Uterus (tissue), 3 donors: ENCODE measurements at regions not wholly inside any gene's neighbourhood (a gene's known extent, or its start where the extent isn't known, plus 50 kb on each side); places are given as distances from the start of the nearest gene placed in this dataset.

Experiments used
- DNase-seq, 2 donors: peaks; one replicate each; pipeline ENCODE4 v3.0.0-alpha.2; 2019 to 2020
- H3K27ac ChIP-seq, 2 donors: fragments of 200-600 bp; sonication (generic); 1 replicate in 1 of 2; 2 replicates in 1 of 2; pipeline ENCODE4 v1.5.1; 2016 to 2018
- H3K27me3 ChIP-seq, 2 donors: fragments of 200-600 bp; sonication (generic); one replicate each; pipeline ENCODE4 v1.5.1; 2018 to 2019; ENCODE audit warnings: control low read depth in 1 of 2
- H3K36me3 ChIP-seq, 2 donors: fragments of 200-600 bp; sonication (generic); one replicate each; pipeline ENCODE4 v1.5.1; 2019; ENCODE audit warnings: control low read depth in 1 of 2
- H3K4me1 ChIP-seq, 2 donors: fragments of 200-600 bp; sonication (generic); one replicate each; pipeline ENCODE4 v1.5.1; 2018 to 2019; ENCODE audit warnings: control low read depth in 1 of 2
- H3K4me3 ChIP-seq, 2 donors: fragments of 200-600 bp; sonication (generic); 1 replicate in 1 of 2; 2 replicates in 1 of 2; pipeline ENCODE4 v1.5.1; 2018 to 2019; ENCODE audit warnings: mild to moderate bottlenecking in 1 of 2
- H3K9me3 ChIP-seq, 2 donors: fragments of 200-600 bp; sonication (generic); one replicate each; pipeline ENCODE4 v1.5.1; 2019; ENCODE audit warnings: control low read depth in 1 of 2
- CTCF ChIP-seq, 4 experiments: fragments of 200-600 bp in 2 of 4; fragments of 450-650 bp in 2 of 4; sonication (generic) in 2 of 4; IDR thresholded peaks; one replicate each; pipeline ENCODE4 v1.5.1; 2016 to 2019; ENCODE audit warnings: antibody characterized with exemption in 4 of 4, mild to moderate bottlenecking in 2 of 4, moderate library complexity in 1 of 4
- POLR2A ChIP-seq, 2 donors: fragments of 450-650 bp; IDR thresholded peaks; one replicate each; pipeline ENCODE4 v1.6.1; 2016; ENCODE audit warnings: antibody characterized with exemption in 2 of 2, mild to moderate bottlenecking in 1 of 2, moderate library complexity in 1 of 2
- intact Hi-C: fragments of 100-400 bp; cut with DNase I; formaldehyde crosslinking; loops from one replicate; pipeline ENCODE4 v1.15.1; 2023; ENCODE audit warnings: low total_unique reads
- donor health status: DM: yes; HTN: yes; CAD: no.

- H3K27ac ChIP-seq, result no peak overlapping the region
Measured at GRCh38 chr10:36183726-36184125, 541.6 kb upstream of the FZD8 start.

DNA sequence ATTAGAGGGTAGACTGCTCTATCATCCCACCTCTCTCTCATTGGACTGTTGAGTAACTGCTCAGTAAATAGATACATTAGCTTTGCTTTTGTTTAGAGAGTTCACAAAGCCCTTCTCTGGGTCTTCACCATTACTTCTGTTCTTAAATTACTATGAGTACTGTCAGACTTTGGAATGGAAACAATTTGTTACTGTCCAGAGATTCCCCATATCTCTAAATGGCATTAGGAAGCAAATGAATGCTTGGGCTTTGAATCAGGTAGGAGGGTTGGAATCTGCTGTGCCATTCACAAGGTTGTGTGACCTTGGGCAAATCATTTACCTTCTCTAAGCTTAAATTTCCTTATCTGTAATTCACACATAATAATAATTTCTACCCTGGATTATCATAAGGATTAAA is 541.0 kb upstream of the FZD8 start:
- DNase-seq, result no peak
- intact Hi-C loops, result no loop called here
- Histone ChIP-seq H3K36me3 (no peaks in the 10 kb centered on the region), H3K4me1 (peaks cover 4% of the 10 kb centered on the region in 2 donors), H3K27ac (no peak overlapping the region), H3K27me3 (no peaks in the 10 kb centered on the region), H3K9me3 (no peaks in the 10 kb centered on the region), H3K4me3 (no peak overlapping the region)
- TF ChIP-seq CTCF (IDR thresholded peaks at IDR 0.05), result no peak
- TF ChIP-seq POLR2A (IDR thresholded peaks at IDR 0.05), result no peak

More at GRCh38 chr10:36183726-36184125, 541.6 kb upstream of the FZD8 start:
- TF ChIP-seq POLR2A (IDR thresholded peaks at IDR 0.05) (no peak), CTCF (IDR thresholded peaks at IDR 0.05) (no peak)
- H3K4me1 ChIP-seq, result peaks cover 4% of the 10 kb centered on the region in 2 donors
- intact Hi-C loops, result no loop called here
- no peak overlapping the region for H3K4me3 ChIP-seq
- DNase-seq, result no peak
- no peaks in the 10 kb centered on the region for H3K9me3 ChIP-seq
- H3K36me3 ChIP-seq, result no peaks in the 10 kb centered on the region
- no peaks in the 10 kb centered on the region for H3K27me3 ChIP-seq

DNA sequence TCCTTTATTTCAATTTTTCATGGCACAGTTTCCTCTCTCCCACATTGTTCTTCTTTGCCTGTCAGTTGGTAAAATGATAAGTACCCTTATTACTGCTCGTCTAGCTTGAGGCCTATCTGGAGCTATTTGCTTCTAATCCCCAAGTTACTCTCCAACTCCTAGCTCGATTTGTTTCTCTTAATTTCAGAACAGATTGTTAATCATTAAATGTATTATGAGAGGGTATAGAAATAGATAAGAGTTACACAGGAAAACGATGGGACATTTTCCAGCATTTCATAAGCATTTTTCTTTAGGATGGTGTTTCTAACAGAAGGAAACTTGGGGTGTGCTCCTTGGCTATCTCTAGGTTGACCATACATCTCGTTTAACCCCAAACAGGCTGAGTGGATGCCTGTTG is 540.5 kb upstream of the FZD8 start:
- no peak for DNase-seq
- Histone ChIP-seq H3K4me3 (no peak overlapping the region), H3K4me1 (peaks cover 4% of the 10 kb centered on the region in 2 donors), H3K9me3 (no peaks in the 10 kb centered on the region), H3K36me3 (no peaks in the 10 kb centered on the region), H3K27ac (no peak overlapping the region), H3K27me3 (no peaks in the 10 kb centered on the region)
- no peak for TF ChIP-seq CTCF (IDR thresholded peaks at IDR 0.05)
- no peak for TF ChIP-seq POLR2A (IDR thresholded peaks at IDR 0.05)
- intact Hi-C loops, result no loop called here

GRCh38 chr10:36182179-36182566 is 540.1 kb upstream of the FZD8 start:
- no peak overlapping the region for H3K4me3 ChIP-seq
- intact Hi-C loops, result no loop called here

More at GRCh38 chr10:36182179-36182566, 540.1 kb upstream of the FZD8 start:
- TF ChIP-seq CTCF (IDR thresholded peaks at IDR 0.05) (no peak), POLR2A (IDR thresholded peaks at IDR 0.05) (no peak)
- Histone ChIP-seq H3K9me3 (no peaks in the 10 kb centered on the region), H3K27me3 (no peaks in the 10 kb centered on the region), H3K36me3 (no peaks in the 10 kb centered on the region), H3K4me1 (peaks cover 4% of the 10 kb centered on the region in 2 donors), H3K27ac (no peak overlapping the region)
- no peak for DNase-seq
